Coronary artery (tissue), 2 donors: ENCODE measurements at regions not wholly inside any gene's neighbourhood (a gene's known extent, or its start where the extent isn't known, plus 50 kb on each side); places are given as distances from the start of the nearest gene placed in this dataset.

Source experiments
- DNase-seq: peaks from one replicate; pipeline ENCODE4 v3.0.0-alpha.2; 2017; ENCODE audit warnings: low spot score
- H3K27ac ChIP-seq, 2 donors: fragments of 200-600 bp; sonication (generic); one replicate each; pipeline ENCODE4 v1.5.1; 2016 to 2019
- H3K4me3 ChIP-seq: fragments of 200-600 bp; sonication (generic); 2 replicates; pipeline ENCODE4 v1.5.1; 2016; ENCODE audit warnings: mild to moderate bottlenecking, moderate library complexity
- TF ChIP-seq, protein P1 (sequence below): fragments of 200-600 bp; sonication (generic); IDR thresholded peaks from one replicate; pipeline ENCODE4 v1.5.1; 2019; ENCODE audit warnings: antibody characterized with exemption

- Histone ChIP-seq H3K4me3 (peak overlapping the region; percentile 6), H3K27ac (peak overlapping the region; percentile 78 to 96)
- DNase-seq, result peak; percentile 93
- TF ChIP-seq, protein P1, sequence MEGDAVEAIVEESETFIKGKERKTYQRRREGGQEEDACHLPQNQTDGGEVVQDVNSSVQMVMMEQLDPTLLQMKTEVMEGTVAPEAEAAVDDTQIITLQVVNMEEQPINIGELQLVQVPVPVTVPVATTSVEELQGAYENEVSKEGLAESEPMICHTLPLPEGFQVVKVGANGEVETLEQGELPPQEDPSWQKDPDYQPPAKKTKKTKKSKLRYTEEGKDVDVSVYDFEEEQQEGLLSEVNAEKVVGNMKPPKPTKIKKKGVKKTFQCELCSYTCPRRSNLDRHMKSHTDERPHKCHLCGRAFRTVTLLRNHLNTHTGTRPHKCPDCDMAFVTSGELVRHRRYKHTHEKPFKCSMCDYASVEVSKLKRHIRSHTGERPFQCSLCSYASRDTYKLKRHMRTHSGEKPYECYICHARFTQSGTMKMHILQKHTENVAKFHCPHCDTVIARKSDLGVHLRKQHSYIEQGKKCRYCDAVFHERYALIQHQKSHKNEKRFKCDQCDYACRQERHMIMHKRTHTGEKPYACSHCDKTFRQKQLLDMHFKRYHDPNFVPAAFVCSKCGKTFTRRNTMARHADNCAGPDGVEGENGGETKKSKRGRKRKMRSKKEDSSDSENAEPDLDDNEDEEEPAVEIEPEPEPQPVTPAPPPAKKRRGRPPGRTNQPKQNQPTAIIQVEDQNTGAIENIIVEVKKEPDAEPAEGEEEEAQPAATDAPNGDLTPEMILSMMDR, result no peak
Measured at GRCh38 chr2:240374085-240374907, 61.2 kb upstream of the GPC1 start.

GRCh38 chr2:240375024-240375645 is 60.3 kb upstream of the GPC1 start:
- Histone ChIP-seq H3K4me3 (peak overlapping the region; percentile 6), H3K27ac (peak overlapping the region; percentile 78 to 96)
- TF ChIP-seq, protein P1, result no peak
- DNase-seq, result no peak

GRCh38 chr2:240376739-240377138 is 58.7 kb upstream of the GPC1 start:
- TF ChIP-seq, protein P1, result no peak
- no peak for DNase-seq
- H3K27ac ChIP-seq, result no peak overlapping the region
- H3K4me3 ChIP-seq, result no peak overlapping the region

DNA sequence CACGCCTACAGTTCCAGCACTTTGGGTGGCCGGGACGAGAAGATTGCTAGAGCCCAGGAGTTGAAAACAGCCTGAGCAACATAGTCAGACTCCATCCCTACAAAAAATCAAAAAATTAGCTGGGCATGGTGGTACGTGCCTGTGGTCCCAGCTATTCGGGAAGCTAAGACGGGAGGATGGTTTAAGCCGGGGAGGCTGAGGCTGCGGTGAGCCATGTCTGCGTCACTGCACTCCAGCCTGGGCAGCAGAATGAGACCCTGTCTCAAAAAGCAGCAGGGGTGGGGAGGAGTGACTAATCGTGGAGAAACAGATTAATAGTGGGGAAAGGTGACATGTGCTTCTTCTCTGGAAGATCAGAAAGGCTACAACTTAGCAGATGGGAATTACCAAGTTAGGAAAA is 58.1 kb upstream of the GPC1 start:
- no peak overlapping the region for H3K27ac ChIP-seq
- H3K4me3 ChIP-seq, result no peak overlapping the region
- no peak for DNase-seq
- TF ChIP-seq, protein P1, result no peak

DNA sequence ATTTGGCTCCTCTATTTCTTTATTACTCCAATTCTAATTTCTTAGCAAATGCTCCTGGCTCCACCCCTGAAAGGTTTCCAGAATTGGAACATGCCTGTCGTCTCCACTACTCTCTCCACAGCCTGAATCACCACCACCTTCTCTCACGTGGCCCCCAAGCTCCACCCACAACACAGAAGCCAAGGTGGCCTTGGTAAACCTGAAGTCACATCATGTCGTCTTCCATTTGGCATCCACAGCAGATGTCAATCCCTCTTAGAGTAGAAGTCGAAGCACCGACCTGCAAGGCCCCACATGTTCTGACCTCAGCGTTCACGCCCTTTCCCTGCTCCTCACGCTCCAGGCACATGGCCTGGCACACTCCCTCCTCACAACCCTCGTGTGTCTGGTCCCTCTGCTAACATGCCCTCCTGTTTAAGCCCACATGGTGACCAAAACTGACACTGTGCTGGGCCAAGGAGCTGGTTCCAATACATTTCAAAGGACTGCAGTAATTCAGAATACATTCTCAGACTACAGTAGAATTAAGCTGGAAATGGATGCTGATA is 56.3 kb upstream of the GPC1 start:
- no peak overlapping the region for H3K27ac ChIP-seq
- no peak overlapping the region for H3K4me3 ChIP-seq
- TF ChIP-seq, protein P1, result no peak
- DNase-seq, result no peak

DNA sequence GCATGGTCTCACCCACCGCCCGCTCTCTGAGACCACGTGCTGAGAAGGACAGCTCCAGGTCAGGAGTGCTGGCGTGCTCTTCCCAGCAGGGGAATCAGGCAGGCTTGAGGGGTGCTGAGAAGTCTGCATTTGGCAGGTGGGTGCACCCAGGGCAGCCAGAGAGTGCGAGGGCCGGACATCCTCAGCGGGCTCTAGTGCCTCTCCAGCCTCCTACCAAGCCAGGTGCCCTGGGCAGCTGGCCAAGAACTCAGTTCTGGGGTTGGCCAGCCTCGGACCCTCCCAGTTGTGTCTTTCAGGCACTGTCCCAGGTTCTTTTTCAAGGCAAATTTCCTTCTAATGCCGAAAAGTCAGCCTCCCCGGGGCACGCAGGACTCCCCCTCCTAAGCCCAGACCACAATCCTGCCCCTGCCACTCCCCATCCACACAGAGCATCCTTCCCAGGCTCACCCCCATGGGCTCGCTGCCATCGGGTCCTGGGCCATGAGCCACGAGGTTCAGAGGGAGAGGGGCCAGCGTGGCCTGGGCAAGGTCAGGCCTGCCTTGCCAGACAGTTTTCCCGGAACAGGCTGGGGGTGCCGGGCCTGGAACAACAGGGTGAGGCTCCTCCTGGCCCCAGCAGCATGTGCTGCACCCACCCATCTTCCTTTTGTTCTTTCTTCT is 52.2 kb upstream of the GPC1 start:
- Histone ChIP-seq H3K4me3 (no peak overlapping the region), H3K27ac (no peak overlapping the region)
- no peak for DNase-seq
- TF ChIP-seq, protein P1, result no peak
